SH-SY5Y (cell line): ENCODE measurements at regions not wholly inside any gene's neighbourhood (a gene's known extent, or its start where the extent isn't known, plus 50 kb on each side); places are given as distances from the start of the nearest gene placed in this dataset.

Experiments used
- GATA2 ChIP-seq: IDR thresholded peaks from 2 replicates; pipeline ENCODE4 v1.6.1; 2011; ENCODE audit warnings: mild to moderate bottlenecking, low read depth, low read length
- GATA3 ChIP-seq: IDR thresholded peaks from 2 replicates; pipeline ENCODE4 v1.6.1; 2011; ENCODE audit warnings: low read depth, mild to moderate bottlenecking, low read length, moderate library complexity

DNA sequence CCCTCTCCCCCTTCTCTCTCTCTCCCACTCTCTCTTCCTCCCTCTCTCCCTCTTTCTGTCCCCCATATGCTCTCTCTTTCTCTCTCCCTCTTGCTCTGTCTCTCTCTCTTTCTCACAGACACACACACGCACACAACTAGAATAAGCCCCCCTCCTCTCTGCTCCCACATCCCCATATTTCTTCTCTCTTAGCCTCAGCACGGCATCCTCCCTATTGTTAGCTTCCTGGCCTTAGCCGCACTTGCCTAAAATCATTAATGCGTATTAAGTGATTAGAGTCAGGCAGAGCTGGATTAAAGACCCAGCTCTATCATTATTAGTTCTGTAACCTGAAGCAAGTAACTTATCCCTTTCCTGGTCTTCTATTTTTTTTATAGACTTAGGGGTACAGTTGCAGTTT, 319.0 kb upstream of the C16orf82 start:
- TF ChIP-seq GATA2 (no peak), GATA3 (no peak)
